HG02943 (cell line): ENCODE measurements at regions not wholly inside any gene's neighbourhood (a gene's known extent, or its start where the extent isn't known, plus 50 kb on each side); places are given as distances from the start of the nearest gene placed in this dataset.

Experiments used
- ATAC-seq: cut with Tn5 transposase; IDR thresholded peaks from one replicate; pipeline ENCODE4 v1.9.1; 2021; ENCODE audit warnings: mild to moderate bottlenecking, low read depth, moderate library complexity; ENCODE audit not compliant: unreplicated experiment

- no peak for ATAC-seq
Observed at GRCh38 chr4:3830774-3831528, 64.8 kb downstream of the ADRA2C start.

- no peak for ATAC-seq
Observed at GRCh38 chr4:3831529-3832150, 65.5 kb downstream of the ADRA2C start.

DNA sequence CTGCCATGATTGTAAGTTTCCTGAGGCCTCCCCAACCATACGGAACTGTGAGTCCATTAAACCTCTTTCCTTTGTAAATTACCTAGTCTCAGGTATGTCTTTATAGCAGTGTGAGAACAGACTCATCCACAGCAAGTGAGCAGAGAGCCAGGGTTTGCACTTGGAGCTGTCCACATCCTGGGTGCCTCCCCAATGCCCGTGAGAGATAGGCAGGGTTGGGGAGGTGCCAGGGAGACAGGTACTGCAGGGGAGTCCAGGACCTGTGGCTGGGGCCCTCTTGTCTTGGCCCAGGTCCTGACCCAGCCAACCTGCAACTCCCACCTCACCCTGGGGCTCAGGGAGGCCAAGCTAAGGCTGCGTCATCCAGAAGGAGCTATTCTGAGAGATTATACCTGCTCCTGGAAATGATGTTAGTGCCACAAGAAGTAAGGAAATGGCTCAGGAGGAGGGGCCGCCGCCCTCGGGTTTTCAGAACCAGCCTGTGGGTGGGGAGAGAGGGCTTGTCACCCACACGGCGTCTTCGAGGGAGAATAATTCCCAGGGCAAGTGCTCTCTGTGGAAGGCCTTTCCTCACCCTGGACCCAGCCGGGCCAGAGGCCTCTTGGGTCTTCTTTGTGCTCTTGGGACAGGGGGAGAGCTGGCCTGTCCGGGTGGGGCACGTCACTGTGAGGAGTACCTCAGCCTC, 66.5 kb downstream of the ADRA2C start:
- ATAC-seq: no peak

- no peak for ATAC-seq
Observed at GRCh38 chr4:3833326-3833989, 67.3 kb downstream of the ADRA2C start.

DNA sequence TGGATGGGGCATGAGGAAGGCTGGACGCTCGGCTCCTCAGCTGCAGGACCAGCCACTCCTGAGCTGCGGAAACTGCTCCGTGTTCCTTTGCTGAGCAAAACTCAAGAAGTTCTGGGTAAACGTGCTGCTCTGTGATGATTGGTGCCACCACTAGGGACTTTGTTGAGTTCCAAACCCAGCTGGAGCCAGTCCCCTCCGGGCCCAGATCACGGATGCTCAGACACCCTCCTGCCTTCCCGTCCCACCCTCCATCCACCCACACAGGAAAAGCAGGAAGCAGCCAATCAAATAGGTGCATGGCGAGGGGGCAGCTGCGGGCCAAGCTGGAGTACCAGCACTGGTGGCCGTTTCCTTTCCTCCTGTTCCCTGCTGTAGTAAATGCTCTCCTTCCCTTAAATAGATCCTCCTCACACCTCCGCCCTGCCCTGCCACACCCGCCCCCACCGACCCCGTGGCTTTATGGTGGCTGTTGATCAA, 68.0 kb downstream of the ADRA2C start:
- no peak for ATAC-seq

DNA sequence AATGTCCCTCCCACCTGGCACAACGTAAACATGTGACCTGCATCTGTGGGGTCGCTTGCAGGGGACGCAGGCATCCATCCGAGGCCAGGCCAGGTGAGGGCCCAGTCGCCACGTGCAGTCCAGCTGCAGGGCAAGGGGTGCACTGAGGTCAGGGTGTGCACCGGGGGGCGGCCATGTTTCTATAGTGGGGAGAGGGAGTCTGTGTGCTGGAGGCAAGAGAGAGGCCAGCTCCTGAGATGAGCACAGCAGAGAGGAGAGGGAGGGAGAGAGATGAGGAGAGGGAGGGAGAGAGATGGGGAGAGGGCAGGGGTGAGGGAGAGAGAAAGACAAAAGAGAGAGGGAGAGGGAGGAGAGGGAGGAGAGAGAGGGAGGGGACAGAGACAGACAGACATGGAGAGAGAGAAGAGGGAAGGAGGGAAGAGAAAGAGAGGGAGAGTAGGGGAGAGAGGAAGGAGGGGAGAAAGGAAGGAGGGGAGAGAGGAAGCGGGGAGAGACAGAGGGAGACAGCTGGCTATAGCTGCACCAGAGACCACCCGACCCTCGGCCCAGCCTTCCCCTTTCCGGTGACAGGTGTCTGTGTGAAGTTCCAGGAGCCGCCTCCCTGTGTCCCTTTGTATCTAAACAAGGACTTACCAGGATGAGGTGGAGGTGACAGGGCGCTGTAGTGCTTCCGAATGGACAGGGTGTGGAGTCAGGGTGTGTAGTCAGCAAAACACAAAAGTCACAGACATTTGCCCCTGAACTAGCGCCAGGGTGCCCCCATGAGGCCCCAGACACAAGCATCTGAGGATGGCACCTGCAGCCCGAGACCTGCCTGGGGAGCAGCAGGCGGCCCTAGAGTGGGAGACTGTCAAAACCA, 68.7 kb downstream of the ADRA2C start:
- ATAC-seq: no peak

- ATAC-seq: no peak
Observed at GRCh38 chr4:3835527-3836405, 69.6 kb downstream of the ADRA2C start.

DNA sequence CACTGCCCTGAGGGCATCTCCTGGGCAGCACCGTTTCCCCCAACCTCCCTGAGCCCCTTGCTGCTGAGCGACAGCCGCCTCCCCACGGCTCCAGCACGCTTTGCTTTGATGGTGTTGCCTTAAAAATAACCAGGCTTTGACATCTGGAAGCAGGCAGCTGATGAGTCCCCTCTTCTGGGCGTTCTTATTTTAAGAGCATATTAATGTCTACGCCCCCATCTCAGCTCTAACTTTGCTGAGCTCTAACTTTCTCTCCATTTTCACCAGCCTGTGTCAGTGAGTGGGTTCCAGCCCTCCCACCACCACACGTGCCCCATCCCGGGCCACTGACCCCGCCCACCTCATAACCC, 70.2 kb downstream of the ADRA2C start:
- no peak for ATAC-seq

- no peak for ATAC-seq
Observed at GRCh38 chr4:3836756-3837601, 70.8 kb downstream of the ADRA2C start.

- no peak for ATAC-seq
Observed at GRCh38 chr4:3838437-3839380, 72.5 kb downstream of the ADRA2C start.

GRCh38 chr4:3845094-3845743, 79.0 kb downstream of the ADRA2C start:
- ATAC-seq: no peak

GRCh38 chr4:3845744-3846429, 79.7 kb downstream of the ADRA2C start:
- ATAC-seq: no peak

DNA sequence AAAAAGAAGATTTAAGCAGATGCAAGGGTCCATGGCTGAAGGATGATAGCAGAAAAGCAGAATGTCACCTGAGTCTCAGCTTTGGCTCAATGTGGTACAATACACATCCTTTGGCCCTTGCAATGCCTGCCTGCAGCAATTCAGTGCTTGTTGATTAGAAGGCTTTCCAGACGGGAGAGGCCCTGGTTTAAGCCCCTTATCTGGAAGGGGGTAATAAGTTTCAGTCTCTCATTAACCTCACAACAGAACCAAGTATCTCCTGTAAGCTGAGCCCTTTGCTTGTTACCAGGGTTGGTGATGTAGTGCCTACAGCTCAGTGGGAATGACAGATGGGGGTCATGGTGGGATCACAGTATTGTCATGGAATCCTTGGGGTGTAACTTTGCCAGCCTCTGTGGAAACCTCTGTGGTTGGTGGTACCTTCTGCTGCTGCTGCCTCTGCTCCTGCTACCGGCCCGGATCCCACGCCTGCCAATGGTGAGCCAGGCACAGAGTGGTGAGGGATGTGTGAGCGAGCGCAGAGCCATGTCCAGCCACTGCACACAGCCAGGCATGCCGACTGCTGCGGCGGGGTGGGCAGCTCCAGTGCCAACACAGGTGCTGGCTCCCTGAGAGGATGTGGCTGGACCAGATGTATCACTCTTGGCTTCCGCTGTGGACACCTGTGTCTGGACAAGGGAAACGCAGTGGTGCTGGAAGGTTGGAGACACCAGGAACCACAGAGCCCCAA, 81.2 kb downstream of the ADRA2C start:
- no peak for ATAC-seq

GRCh38 chr4:3848323-3848722, 82.1 kb downstream of the ADRA2C start:
- ATAC-seq: no peak

- no peak for ATAC-seq
Observed at GRCh38 chr4:3849140-3849539, 83.0 kb downstream of the ADRA2C start.

DNA sequence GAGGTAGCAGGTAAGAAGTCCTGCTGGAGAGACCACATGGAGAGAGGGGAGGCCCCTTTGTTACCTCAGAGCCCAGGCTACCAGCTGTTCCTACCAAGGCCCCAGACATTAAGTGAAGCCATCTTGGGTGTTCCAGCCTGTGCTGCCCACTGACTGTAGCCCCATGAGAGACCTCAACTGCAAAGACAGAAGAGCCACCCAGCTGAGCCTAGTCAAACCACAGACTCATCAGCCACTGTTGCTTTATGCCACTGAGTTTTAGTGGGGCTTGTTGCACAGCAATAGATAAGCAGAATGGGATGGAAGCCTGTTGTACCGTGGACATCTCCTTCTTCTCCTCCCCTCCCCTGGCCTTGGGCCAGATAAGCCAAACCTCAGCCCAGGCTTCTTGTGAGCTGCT, 83.9 kb downstream of the ADRA2C start:
- no peak for ATAC-seq
